HG03025 (cell line): ENCODE measurements at regions not wholly inside any gene's neighbourhood (a gene's known extent, or its start where the extent isn't known, plus 50 kb on each side); places are given as distances from the start of the nearest gene placed in this dataset.
"Not testable (repeated sequence)": the region's sequence is repeated elsewhere in the genome, so short reads cannot be mapped to it uniquely, and the experiment has no call there.

Source experiments
- ATAC-seq: cut with Tn5 transposase; IDR thresholded peaks from one replicate; pipeline ENCODE4 v1.9.1; 2021; ENCODE audit warnings: mild to moderate bottlenecking, moderate library complexity; ENCODE audit not compliant: unreplicated experiment, low FRiP score

DNA sequence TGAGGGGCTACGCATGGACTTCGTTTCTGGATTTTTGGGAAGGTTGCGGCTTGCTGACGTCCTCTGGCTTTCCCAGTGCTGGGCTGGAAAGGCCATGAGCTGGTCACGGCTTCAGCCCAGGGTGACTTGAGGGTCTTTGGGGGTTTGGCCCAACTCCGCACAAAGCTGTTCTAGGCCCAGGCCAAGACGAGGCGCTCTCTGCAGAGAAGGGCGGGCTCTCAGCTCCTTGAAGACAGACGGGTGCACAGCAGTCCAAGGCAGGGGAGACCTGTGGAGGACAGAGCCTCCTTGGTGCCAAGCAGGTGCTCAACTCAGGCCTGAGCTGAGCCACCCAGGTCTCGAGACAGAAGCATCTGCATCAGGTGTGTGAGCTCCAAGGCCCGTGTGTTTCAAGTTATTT lies 1003.7 kb downstream of the BRD1 start:
- no peak for ATAC-seq

DNA sequence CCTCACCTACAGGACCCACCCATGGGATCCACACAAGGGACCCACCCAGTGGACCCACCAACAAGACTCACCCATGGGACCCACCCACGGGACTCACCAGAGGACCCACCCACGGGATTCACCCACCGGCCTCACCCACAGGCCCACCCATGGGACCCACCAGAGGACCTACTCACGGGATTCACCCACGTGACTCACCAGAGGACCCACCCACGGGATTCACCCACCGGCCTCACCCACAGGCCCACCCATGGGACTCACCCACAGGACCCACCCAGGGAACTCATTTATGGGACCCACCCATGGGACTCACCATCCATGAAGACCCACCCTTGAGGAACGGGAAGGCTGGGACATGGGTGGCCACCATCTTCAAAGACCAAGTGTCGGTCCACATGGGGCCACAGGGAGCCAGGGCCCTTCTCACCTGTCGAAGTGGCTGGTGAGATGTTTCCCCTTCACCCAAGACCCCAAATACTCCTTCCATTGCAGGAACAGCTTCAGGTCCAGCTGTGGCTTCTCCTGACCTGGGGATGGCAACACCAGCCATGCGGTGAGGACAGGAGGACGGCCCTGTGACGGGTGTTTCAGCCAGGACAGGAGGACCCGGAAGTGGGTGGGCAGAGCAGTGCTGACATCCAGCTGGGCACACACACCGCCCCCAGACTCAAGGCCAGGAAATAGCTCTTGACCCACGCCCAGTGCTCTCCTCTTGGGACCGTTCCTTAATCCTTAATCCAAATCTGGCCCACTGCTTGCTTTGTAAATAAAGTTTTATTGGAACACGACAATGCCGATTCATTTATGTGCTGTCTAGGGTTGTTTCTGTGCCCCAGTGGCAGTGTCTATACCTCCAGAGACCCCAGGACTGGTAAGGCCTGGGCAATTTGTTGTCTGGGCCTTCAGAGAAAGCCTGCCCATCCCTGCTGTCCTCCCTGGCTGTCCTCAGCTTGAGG lies 1005.1 kb downstream of the BRD1 start:
- ATAC-seq = no peak

DNA sequence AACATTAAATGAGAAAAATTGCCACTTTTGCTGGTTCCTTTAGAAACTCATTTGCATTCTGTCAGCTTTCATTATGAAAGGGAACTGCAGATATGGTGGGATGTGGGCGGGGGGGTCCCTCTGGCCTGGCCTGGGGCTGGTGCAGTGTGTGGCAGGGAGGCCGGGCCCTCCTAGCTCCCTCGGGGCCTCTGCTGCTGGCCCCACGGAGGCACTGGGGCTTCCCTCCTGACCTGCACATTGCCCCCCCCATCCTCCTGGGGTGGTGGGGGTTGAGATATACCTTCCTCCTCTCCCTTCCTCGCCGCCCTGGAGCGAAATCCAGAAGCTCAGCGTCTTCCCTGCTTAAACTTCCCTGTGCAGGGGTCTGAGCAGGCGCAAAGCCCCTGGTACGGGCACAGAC lies 1005.9 kb downstream of the BRD1 start:
- no peak for ATAC-seq

DNA sequence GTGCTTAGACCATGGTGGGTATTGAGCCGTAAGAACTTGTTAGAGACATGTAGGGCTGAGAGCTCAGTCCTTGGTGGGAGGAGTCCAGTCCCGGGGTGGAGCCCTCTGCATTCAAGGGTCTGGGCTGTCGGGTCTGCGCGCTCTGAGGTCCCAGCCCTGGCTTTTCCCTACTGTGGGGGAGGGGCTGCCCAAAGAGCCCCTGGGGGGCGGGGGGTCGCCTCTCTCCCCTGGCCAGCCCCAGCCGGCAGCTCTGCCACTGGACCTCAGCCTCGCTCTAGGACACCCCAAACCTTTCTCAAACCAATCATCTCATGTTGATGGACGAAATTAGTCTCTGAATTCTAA lies 1006.4 kb downstream of the BRD1 start:
- ATAC-seq = no peak

DNA sequence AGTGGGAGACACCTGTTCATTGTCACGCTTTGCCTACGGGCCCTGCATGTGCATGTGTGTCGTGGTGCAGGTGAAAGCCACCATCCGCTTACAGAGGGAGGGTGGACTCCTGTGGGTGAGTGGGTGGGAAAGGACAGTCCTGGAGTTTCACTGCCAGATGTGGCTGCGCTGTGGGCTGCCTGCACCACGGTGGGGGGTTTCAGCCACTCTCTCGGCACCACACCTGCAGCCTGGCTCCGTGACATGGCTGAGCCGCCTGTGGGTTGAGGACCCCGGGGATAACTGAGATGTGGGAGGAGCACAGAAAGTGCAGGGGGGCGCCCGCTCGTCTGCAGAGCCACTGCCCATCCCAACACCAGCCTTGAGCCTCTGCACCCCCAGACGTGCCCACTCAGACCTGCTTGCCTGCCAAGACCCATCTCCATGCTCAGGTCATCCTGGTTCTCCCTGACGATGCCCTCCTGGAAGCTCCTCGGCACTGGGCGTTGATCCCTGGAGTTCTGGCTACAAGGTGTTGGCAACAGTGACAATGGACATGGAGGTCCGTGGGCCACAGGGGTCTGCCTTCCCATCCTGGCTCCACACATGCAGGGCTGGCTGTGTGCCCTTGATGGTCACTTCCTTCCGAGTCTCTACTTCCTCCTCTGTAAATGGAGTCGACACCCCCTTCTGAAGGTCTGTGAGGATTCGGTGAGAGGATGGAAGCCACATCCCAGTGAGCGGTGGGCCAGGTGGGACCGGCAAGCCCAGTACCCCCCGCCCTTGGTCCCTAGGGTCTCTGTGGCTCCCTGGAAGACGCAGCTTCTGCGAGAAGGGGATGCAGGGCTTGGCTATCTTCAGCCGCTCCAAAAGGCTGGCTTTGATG lies 1007.0 kb downstream of the BRD1 start:
- ATAC-seq = no peak

DNA sequence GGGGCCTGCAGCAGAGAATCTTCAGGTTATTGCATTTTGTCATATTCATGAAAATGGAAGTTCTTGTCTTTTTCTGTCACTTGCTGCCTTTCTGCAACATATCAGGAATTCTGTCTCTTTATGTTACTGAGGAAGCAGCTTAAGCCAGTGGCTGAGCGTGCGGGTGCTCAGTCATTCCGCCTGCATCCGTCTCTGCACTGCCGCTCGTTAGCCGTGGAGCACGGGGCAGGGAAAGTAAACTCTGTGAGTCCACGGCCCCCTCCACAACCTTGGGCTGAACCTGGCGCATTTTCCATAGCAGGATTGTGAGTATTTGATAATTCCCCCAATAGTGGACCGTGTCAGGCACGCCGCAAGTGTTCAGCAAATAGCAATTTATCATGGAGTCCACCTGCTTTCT lies 1007.7 kb downstream of the BRD1 start:
- no peak for ATAC-seq

DNA sequence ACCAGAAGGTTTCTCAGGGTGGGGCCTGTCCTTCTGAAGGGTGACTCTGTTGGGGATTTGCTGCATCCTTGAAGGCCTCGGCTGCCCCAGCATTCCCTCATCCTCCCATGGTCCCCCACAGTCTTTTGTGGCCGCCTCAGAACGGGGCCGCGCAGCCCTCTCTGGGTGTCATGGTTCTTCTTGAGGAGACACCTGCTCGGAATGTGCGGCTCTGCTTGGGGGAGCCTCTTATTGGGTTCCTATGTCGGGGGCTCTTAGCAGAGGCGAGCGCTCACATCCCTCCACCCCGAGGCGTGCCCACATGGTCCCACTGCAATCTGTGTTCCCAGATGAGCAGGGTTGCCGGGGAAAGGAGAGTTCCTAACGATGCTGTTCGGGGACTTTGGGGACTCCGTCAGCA lies 1008.4 kb downstream of the BRD1 start:
- no peak for ATAC-seq

DNA sequence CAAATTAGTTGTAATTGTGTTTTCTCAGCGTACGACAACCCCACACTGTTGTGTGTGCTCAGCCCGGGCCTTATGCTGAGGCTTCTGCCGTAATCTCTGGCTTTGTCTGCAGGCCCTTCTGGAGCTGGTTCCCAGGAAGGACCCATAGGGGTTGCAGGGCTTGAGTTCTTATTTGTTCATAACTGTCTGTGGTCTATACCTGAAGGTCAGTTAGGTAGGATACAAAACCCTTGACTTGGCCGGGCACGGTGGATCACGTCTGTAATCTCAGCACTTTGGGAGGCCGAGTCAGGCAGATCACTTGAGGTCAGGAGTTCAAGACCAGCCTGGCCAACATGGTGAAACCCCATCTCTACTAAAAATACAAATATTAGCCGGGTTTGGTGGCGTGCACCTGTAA lies 1010.2 kb downstream of the BRD1 start:
- not testable (repeated sequence) for ATAC-seq

DNA sequence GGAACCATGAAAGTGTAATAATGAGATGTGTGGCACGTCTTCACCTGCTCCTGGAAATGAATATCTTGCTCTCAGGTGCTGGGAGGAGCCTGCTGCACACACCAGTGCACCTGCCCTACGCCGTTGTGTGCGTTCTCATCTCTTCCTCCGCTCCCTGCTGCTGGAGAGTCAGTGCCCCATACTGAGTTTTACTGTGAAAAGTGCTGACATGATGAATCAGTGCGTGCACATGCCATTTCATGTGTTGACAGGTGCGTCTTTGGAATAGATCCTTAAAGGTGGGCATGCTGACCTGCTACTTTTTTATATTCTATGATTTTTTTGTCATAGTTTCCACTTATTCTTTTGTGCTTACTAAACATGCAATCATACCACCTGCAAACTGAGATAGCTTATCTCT lies 1015.8 kb downstream of the BRD1 start:
- no peak for ATAC-seq

DNA sequence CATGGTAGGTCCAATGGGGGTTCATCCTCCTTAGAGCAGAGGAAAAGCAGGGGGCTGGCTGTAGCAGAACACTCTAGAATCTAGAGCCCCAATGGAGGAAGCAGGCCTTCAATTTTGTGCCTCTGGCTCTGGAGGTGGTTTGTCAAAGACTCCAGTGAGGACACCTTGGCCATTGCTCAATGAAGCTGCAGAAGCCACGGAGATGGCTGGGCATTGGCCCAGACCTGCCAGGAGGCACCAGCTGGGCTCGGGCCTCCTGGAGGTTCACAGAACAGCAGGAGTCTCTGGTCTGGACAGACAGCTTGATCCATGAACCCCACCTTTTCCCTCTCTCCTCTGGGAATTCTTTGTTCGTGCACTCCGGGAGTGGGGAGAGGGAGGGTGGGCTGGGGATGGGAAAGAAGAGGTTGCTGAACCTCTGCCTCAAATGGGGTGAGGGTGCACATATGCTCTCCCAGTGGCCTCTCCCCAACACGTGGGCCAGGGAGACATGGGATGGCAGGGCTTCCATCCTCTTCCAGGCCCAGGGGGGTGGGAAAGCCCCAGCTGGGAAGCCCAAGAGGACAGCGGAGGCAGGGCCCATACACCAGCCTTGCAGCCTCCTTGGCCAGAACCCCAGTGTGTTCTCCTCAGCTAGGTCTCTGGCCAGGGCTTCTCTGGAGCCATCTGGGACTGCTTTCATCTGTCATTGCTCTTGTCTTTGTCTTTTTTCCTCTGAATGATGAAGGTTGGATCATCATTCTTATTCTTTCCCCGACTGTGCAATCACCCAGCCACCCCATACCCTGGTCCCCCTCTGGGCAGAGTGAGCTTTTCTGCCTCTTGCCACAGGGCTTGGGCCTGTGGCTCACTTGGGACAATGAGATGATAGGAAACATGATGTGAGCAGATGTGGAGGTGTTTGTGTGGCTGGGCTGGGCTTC lies 1019.4 kb downstream of the BRD1 start:
- ATAC-seq = no peak

DNA sequence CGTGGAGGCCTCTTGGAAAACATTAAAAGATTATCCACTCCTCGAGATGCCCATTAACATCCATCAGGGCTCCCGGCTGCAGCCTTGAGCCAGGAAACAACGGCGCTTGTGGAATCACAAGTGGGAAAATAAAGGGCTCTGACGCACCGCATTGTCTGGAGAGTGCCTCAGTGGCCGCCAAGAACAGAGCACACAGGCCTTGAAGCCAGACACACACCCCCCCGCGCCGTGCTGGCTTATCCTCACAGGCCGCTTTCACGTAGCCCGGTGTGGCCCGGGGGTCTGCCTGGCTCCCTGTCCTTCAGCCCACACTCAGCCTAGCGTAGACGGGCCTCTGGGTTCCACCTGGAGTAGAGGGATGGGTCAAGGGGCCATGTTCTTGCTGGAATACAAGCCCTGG lies 1020.5 kb downstream of the BRD1 start:
- no peak for ATAC-seq

DNA sequence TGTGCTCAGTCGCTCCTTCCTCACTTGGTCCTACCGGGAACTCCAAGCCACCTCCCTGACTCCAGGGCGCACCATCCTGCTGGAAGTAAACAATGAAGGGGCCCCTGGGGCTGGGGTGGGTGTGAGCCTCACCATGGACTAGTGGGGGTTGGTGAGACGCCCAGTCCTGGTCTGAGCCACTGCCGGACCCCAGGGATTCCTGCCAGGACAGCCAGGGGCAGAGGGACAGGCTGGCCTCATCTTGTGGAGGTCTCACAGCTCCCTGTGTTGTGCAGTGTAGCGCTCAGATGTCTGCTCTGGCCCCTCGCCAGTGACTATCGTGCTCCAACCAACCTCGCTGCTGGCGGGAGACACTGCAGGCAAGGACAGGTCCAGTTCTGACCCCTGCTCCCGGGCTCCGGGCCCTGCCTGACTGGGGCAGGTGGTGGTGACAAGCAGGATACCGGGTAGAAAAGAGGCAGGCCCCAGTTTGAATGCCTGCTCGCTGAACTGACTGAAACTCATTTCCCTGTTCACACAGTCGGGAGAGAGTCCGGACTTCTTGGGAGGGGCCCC lies 1021.4 kb downstream of the BRD1 start:
- ATAC-seq = no peak

DNA sequence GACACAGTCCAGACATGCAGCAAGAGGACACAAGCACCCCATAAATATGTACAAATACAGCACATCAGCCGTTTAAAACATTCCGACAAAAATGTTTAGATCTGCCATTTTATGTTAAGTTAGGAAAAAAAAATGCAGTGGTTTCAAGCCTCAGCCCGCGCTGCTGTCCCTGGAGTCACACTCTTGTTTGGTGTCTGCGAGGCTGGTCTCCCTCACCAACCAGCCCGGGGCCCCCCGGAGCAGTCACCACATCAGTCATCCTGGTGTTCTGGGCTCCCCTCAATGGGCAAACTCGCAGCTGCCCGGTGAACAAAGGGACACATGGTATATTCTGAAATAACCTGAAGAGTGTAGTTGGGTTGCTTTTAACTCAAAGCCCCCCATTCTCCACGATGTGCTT lies 1022.2 kb downstream of the BRD1 start:
- ATAC-seq = no peak

DNA sequence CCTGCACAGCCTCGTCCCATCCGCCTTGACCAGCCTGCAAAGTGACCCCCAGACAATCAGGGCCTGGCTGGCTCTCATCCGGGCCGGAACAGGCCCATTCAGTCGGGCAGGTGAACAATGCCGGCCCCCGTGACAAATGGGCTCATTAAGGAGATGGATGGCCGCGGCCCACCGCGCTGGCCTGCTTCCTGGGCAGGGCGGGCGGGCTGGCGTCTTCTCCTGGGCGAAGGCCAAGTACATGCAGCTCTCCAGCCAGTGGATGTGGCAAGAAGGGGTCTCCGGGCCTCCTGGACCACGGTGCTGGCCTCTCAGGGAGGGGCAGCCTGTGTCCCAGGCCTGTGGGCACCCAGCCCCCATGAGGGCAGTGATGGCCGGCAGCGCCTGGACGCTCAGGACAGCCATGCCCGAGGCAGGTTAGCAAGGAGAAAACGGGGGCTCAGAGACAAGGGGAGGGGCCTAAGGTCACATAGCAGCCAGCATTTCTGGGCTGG lies 1022.8 kb downstream of the BRD1 start:
- ATAC-seq = no peak

DNA sequence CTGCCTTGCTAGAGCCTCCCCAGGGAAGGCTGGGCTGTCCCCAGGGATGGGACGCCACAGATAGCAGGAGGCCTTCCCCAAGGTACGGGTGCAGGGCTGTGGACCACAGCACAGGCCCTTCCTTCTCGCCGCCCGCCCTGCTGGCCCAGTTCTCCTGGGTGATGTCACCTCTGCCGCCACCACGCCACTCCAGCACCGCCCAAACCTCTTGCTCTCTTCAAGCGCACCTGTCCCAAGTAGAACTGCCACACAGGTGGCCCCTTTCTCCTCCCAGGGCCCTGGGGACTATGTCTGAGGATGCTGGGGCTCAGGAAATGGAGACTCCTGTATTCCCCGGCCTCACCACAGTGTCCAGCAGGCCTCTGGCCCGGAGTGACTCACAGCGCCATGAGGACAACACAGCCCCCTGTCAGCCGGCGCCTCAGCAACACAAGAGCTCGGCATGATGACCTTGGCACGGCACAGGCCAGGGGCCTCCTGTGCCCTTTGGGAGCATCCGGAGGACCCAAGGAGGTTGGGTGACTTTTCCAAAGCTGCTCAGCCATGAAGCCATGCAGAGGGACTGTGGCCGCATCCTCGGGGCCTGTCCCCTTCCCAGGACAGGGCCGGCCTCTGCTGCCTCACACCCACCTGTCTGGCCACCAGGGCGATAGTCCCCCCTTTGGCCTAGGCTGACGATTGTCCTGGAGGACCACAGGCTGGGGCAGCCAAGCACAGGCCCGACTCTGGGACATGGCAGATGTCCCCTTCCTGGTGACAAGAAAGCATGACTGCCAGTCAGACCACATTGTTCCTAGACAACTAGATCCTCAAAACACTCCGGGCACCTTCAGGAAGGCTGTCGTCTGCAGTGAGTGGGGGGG lies 1023.5 kb downstream of the BRD1 start:
- no peak for ATAC-seq

DNA sequence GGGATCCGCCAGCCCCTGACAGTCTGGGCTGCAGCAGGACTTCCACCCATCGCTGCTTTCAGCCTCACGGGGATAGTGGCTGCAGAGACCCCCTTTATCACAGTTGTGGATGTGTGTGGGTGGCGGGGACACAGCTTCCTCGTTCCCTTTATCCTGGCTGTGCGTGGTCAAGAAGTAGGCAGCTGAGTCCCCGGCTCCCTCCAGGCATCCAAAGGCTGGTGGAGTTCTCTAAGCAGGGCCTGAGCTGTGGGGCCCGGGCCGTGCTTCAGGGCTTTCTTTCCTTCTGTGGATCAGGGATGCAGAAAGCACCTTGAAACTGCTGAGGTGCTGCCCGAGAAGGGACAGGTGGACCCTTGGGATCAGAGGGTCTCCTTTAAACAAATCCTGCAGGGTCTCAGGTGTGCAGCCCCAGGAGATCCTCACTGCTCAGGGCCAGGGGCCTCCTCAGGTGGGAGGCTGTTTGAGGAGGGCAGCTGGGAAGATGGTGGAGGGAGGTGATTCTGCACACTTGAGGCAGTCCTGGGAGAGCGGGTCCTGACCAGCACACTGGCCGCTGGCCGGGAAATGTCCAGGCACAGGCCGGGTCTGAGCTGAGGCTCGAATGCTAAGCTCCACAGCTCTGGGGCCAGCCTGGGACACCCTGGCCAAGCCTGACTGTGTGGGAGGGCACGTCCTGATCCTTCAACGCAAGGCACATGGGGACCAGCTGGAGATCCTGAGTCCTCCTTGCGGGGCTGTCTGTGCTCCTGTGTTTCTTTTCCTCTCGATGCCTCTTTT lies 1024.3 kb downstream of the BRD1 start:
- ATAC-seq = no peak

DNA sequence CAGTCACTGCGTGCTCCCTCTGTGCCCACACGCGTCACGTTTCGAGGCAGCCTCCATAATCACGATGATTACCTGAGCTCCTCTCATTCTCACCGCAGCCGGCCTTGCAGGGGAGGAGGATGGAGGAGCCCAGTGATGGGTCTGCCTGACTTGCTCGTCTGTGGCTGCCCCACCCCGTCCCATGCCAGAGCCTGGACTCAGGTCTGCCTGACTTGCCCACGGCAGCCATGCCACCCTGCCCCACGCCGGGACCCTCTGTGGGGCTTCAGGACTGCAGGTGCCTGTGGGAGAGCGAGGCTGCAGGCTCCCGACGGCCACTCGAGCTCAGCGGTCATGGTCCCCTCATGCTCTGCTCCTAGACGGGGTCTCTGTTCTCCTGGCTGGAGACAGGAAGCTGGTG lies 1025.1 kb downstream of the BRD1 start:
- no peak for ATAC-seq

DNA sequence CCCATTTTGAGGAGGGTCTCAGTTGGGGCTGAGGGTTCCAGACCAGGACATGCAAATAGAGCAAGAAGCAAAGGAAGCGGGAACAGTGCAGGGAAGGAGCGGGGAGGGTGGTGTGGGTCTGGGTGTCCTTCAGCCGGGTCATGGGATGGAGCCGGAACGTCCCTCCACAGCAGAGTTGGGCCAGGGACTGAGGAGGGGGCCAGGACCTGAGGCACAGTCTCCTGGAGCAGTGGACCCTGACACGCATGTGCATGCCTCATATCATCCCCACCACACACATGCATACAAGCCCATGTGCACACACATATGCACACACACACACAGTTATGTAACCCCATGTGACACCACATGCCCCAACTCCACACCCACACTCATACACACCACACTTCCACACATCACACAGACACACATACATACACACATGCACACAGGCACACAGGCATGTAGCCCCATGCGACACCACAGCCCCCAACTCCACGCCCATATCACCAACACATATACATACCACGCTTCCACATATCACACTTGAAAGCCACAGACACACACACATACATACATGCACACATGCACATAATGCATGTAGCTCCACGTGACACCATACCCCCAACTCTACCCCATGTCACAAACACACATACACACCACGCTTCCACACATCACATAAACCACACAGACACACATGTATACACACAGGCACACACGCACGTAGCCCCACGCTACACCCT lies 1026.6 kb downstream of the BRD1 start:
- ATAC-seq = no peak
